SK-N-SH treated with all-trans-retinoic acid at 6 μM for 48 hours (cell line): ENCODE measurements at regions not wholly inside any gene's neighbourhood (a gene's known extent, or its start where the extent isn't known, plus 50 kb on each side); places are given as distances from the start of the nearest gene placed in this dataset.
A peak's percentile ranks its signal among the peaks of the same experiment; 100 is the strongest.

Experiments
- ATAC-seq: fragments of 200-7000 bp; cut with Tn5 transposase; 3 replicates; pipeline ENCODE4 v1.9.1; 2020; ENCODE audit warnings: mild to moderate bottlenecking, moderate library complexity
- ARNTL ChIP-seq: fragments of 450-650 bp; formaldehyde crosslinking; IDR thresholded peaks from 2 replicates; pipeline ENCODE4 v1.5.0; 2020; ENCODE audit warnings: low read depth, mild to moderate bottlenecking, moderate library complexity, borderline replicate concordance
- BACH2 ChIP-seq: fragments of 250-450 bp; sonication (Bioruptor Pico); IDR thresholded peaks from 2 replicates; pipeline ENCODE4 v1.9.0; 2021; ENCODE audit warnings: mild to moderate bottlenecking, borderline replicate concordance
- CREB5 ChIP-seq: fragments of 250-450 bp; sonication (Bioruptor Pico); IDR thresholded peaks from 2 replicates; pipeline ENCODE4 v1.5.1; 2020; ENCODE audit warnings: low read depth, mild to moderate bottlenecking, moderate library complexity
- CSDC2 ChIP-seq: fragments of 250-450 bp; sonication (Bioruptor Pico); IDR thresholded peaks from 2 replicates; pipeline ENCODE4 v1.5.0; 2020; ENCODE audit warnings: mild to moderate bottlenecking, moderate library complexity
- CSRNP3 ChIP-seq: fragments of 250-450 bp; sonication (Bioruptor Pico); IDR thresholded peaks from 2 replicates; pipeline ENCODE4 v1.5.1; 2021; ENCODE audit warnings: mild to moderate bottlenecking, moderate library complexity
- ESRRG ChIP-seq: fragments of 250-450 bp; sonication (Bioruptor Pico); IDR thresholded peaks from 2 replicates; pipeline ENCODE4 v1.6.1; 2021; ENCODE audit warnings: mild to moderate bottlenecking
- ISL1 ChIP-seq: fragments of 250-450 bp; sonication (Bioruptor Pico); IDR thresholded peaks from 2 replicates; pipeline ENCODE4 v2.1.2; 2022; ENCODE audit warnings: mild to moderate bottlenecking, moderate library complexity
- OSR1 ChIP-seq: fragments of 250-450 bp; sonication (Bioruptor Pico); IDR thresholded peaks from 2 replicates; pipeline ENCODE4 v1.8.0; 2022; ENCODE audit warnings: moderate library complexity, mild to moderate bottlenecking, inconsistent platforms
- PATZ1 ChIP-seq: fragments of 250-450 bp; sonication (Bioruptor Pico); IDR thresholded peaks from 2 replicates; pipeline ENCODE4 v1.8.0; 2020; ENCODE audit warnings: mild to moderate bottlenecking, moderate library complexity, borderline replicate concordance
- PPARA ChIP-seq: fragments of 250-450 bp; sonication (Bioruptor Pico); IDR thresholded peaks from 2 replicates; pipeline ENCODE4 v1.5.0; 2020; ENCODE audit warnings: mild to moderate bottlenecking, borderline replicate concordance
- RARB ChIP-seq: fragments of 250-450 bp; sonication (Bioruptor Pico); IDR thresholded peaks from 2 replicates; pipeline ENCODE4 v1.8.0; 2021; ENCODE audit warnings: mild to moderate bottlenecking, moderate library complexity
- SNAI2 ChIP-seq: fragments of 250-450 bp; sonication (Bioruptor Pico); IDR thresholded peaks from 2 replicates; pipeline ENCODE4 v1.5.0; 2020; ENCODE audit warnings: mild to moderate bottlenecking, moderate library complexity
- TSHZ2 ChIP-seq: fragments of 250-450 bp; sonication (Bioruptor Pico); IDR thresholded peaks from 2 replicates; pipeline ENCODE4 v1.5.0; 2020; ENCODE audit warnings: mild to moderate bottlenecking, moderate library complexity
- ZC3H10 ChIP-seq: fragments of 250-450 bp; sonication (Bioruptor Pico); IDR thresholded peaks from 2 replicates; pipeline ENCODE4 v1.5.1; 2021; ENCODE audit warnings: mild to moderate bottlenecking, moderate library complexity
- ZFP3 ChIP-seq: fragments of 250-450 bp; sonication (Bioruptor Pico); IDR thresholded peaks from 2 replicates; pipeline ENCODE4 v1.5.0; 2020; ENCODE audit warnings: mild to moderate bottlenecking, moderate library complexity
- ZFP30 ChIP-seq: fragments of 450-650 bp; formaldehyde crosslinking; IDR thresholded peaks from 2 replicates; pipeline ENCODE4 v1.5.0; 2022; ENCODE audit warnings: mild to moderate bottlenecking, moderate library complexity
- ZNF565 ChIP-seq: fragments of 450-650 bp; formaldehyde crosslinking; conservative IDR thresholded peaks from 2 replicates; pipeline ENCODE4 v1.5.0; 2020; ENCODE audit warnings: low read depth, mild to moderate bottlenecking, moderate library complexity
- ZNF70 ChIP-seq: fragments of 450-650 bp; formaldehyde crosslinking; IDR thresholded peaks from 2 replicates; pipeline ENCODE4 v1.5.0; 2020; ENCODE audit warnings: mild to moderate bottlenecking, moderate library complexity
- ZNF8 ChIP-seq: fragments of 450-650 bp; formaldehyde crosslinking; IDR thresholded peaks from 2 replicates; pipeline ENCODE4 v1.5.0; 2020; ENCODE audit warnings: mild to moderate bottlenecking, moderate library complexity

- peak; percentile 87 for ATAC-seq
- TF ChIP-seq CSDC2 (CRISPR knock-in tag) (no peak), CREB5 (CRISPR knock-in tag) (no peak), OSR1 (CRISPR knock-in tag) (no peak), ZFP30 (CRISPR knock-in tag) (no peak), ISL1 (CRISPR knock-in tag) (peak; percentile 65), BACH2 (no peak)
- TF ChIP-seq, all 23 proteins: peak for 1
Measured at GRCh38 chr12:93137656-93138612, 208.8 kb upstream of the EEA1 start.

- ATAC-seq, result no peak
- TF ChIP-seq ZC3H10 (no peak), CSRNP3 (CRISPR knock-in tag) (no peak), ZFP3 (CRISPR knock-in tag) (no peak), CREB5 (CRISPR knock-in tag) (no peak), ZNF70 (CRISPR knock-in tag) (no peak), ESRRG (CRISPR knock-in tag) (no peak), SNAI2 (CRISPR knock-in tag) (no peak), RARB (CRISPR knock-in tag) (no peak), PATZ1 (CRISPR knock-in tag) (no peak), TSHZ2 (no peak)
Measured at GRCh38 chr12:93139028-93139665, 210.1 kb upstream of the EEA1 start.

GRCh38 chr12:93140325-93140724 is 211.2 kb upstream of the EEA1 start:
- TF ChIP-seq ESRRG (CRISPR knock-in tag) (no peak), BACH2 (no peak), ZC3H10 (no peak), SNAI2 (CRISPR knock-in tag) (no peak), ARNTL (CRISPR knock-in tag) (no peak), ISL1 (CRISPR knock-in tag) (no peak), CSDC2 (CRISPR knock-in tag) (no peak), ZNF8 (no peak), ZFP3 (CRISPR knock-in tag) (no peak), CREB5 (CRISPR knock-in tag) (no peak), ZNF565 (CRISPR knock-in tag) (no peak), PPARA (CRISPR knock-in tag) (no peak)
- TF ChIP-seq, all 23 proteins: peak for 0
- ATAC-seq, result no peak
